ENCODE measurements at regions not wholly inside any gene's neighbourhood (a gene's known extent, or its start where the extent isn't known, plus 50 kb on each side); places are given as distances from the start of the nearest gene placed in this dataset.

DNA sequence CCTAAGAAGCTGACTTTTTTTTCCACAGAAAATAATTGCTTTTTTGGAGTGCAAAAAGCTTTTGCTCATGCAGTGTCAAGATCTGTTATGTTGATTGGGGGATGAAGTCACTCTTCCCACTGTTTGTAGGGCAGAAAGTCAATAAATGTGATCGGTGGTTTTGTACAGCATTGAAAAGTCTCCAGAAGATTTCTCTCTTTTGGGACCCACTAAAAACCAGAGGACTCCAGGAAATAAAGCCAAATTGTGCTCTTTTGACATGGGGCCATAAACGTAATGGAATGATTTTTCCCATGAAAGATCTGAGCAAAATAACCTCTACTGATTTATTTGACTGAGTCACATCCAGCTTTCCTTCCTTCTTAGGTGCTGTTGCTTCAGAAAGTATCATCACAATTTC is 122.5 kb downstream of the SNAPC1 start:
- H3K27me3 ChIP-seq (ENCODE audit: control insufficient read depth, insufficient read depth, low read length), result peaks cover 10% of the 10 kb centered on the region
- no peaks in the 10 kb centered on the region for H3K9me3 ChIP-seq (ENCODE audit: control insufficient read depth in 2 of 2, low read length in 2 of 2)
- H3K27ac ChIP-seq (ENCODE audit: insufficient read depth, low read length, poor library complexity, severe bottlenecking), result no peak overlapping the region
- Mint-ChIP-seq H3K9me3 (peaks cover 0 to 5% (median 0%) of the 10 kb centered on the region in 7 donors), H3K27me3 (peaks cover 44% of the 10 kb centered on the region), H3K27ac (no peak overlapping the region), H3K4me1 (peaks cover 0 to 6% (median 4%) of the 10 kb centered on the region in 4 donors), H3K4me3 (no peak overlapping the region), H3K36me3 (no peaks in the 10 kb centered on the region)
- ATAC-seq (ENCODE audit: low read depth in 2 of 2), result no peak
- DNase-seq, result no peak
- H3K36me3 ChIP-seq (ENCODE audit: control insufficient read depth, insufficient read depth, low read length), result no peaks in the 10 kb centered on the region
- H3K4me1 ChIP-seq (ENCODE audit: control insufficient read depth, insufficient read depth, low read length, poor library complexity, severe bottlenecking), result peaks cover 5% of the 10 kb centered on the region
- no peak overlapping the region for H3K4me3 ChIP-seq (ENCODE audit: low read depth, low read length)

DNA sequence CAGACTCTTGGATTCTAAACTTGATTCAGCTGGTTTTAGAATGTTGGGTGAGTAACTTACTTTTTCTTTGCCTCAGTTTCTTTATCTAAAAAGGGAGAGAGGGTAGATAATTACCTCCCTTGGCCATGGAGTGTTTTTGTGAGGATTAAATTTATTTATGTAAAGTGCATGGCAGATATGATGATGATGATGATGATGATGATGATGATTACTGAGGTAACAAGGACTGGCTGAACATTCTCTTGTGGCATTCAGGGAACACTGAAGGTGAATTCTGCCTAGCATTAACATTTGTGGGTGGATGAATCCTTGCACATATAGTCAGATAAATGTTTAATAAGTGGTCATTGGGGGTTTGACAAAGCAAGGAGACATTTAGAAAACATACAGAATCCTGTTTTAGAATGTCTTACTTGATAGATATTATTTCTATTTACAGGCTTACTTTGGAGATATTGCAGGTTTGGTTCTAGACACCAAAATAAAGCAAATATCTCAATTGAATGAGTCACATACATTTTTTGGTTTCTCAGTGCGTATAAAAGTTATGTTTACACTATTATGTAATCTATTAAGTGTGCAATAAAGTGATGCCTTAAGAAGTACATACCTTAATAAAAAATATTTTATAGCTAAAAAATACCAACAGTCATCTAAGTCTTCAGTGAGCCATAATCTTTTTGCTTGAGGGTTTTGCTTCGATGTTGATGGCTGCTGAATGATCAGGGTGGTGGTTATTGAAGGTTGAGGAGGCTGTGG is 123.2 kb downstream of the SNAPC1 start:
- H3K27ac ChIP-seq (ENCODE audit: insufficient read depth, low read length, poor library complexity, severe bottlenecking), result no peak overlapping the region
- no peaks in the 10 kb centered on the region for H3K9me3 ChIP-seq (ENCODE audit: control insufficient read depth in 2 of 2, low read length in 2 of 2)
- Mint-ChIP-seq H3K27me3 (peaks cover 46% of the 10 kb centered on the region), H3K4me3 (no peak overlapping the region), H3K4me1 (peaks cover 0 to 12% (median 10%) of the 10 kb centered on the region in 4 donors), H3K36me3 (no peaks in the 10 kb centered on the region), H3K9me3 (peaks cover 0 to 5% (median 0%) of the 10 kb centered on the region in 7 donors), H3K27ac (no peak overlapping the region)
- ATAC-seq (ENCODE audit: low read depth in 2 of 2), result no peak
- H3K4me1 ChIP-seq (ENCODE audit: control insufficient read depth, insufficient read depth, low read length, poor library complexity, severe bottlenecking), result peaks cover 6% of the 10 kb centered on the region
- peaks cover 6% of the 10 kb centered on the region for H3K27me3 ChIP-seq (ENCODE audit: control insufficient read depth, insufficient read depth, low read length)
- H3K4me3 ChIP-seq (ENCODE audit: low read depth, low read length), result no peak overlapping the region
- H3K36me3 ChIP-seq (ENCODE audit: control insufficient read depth, insufficient read depth, low read length), result no peaks in the 10 kb centered on the region
- DNase-seq, result no peak

DNA sequence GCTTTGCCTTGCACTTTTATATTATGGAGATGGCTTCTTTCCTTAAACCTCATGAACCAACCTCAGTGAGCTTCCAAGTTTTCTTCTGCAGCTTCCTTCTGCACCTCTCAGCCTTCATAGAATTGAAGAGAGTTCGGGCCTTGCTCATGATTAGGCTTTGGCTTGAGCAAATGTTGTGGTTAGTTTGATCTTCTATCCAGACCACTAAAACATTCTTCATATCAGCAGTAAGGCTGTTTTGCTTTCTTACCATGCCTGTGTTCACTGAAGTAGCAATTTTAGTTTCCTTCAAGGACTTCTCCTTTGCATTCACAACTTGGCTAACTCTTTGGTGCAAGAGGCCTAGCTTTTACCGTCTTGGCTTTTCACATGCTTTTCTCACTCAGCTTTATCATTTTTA is 125.4 kb downstream of the SNAPC1 start:
- H3K27ac ChIP-seq (ENCODE audit: insufficient read depth, low read length, poor library complexity, severe bottlenecking), result no peak overlapping the region
- no peak overlapping the region for H3K27ac Mint-ChIP-seq
- no peaks in the 10 kb centered on the region for H3K27me3 ChIP-seq (ENCODE audit: control insufficient read depth, insufficient read depth, low read length)
- H3K4me1 ChIP-seq (ENCODE audit: control insufficient read depth, insufficient read depth, low read length, poor library complexity, severe bottlenecking), result peaks cover 6% of the 10 kb centered on the region
- no peaks in the 10 kb centered on the region for H3K36me3 ChIP-seq (ENCODE audit: control insufficient read depth, insufficient read depth, low read length)
- no peak overlapping the region for H3K4me3 ChIP-seq (ENCODE audit: low read depth, low read length)
- peaks cover 0 to 5% (median 0%) of the 10 kb centered on the region in 7 donors for H3K9me3 Mint-ChIP-seq
- peaks cover 7 to 17% (median 11%) of the 10 kb centered on the region in 4 donors for H3K4me1 Mint-ChIP-seq
- H3K4me3 Mint-ChIP-seq, result no peak overlapping the region
- peaks cover 3% of the 10 kb centered on the region for H3K36me3 Mint-ChIP-seq
- H3K9me3 ChIP-seq (ENCODE audit: control insufficient read depth in 2 of 2, low read length in 2 of 2), result no peaks in the 10 kb centered on the region
- peaks cover 40% of the 10 kb centered on the region for H3K27me3 Mint-ChIP-seq
- ATAC-seq (ENCODE audit: low read depth in 2 of 2) (no peak), DNase-seq (no peak)

DNA sequence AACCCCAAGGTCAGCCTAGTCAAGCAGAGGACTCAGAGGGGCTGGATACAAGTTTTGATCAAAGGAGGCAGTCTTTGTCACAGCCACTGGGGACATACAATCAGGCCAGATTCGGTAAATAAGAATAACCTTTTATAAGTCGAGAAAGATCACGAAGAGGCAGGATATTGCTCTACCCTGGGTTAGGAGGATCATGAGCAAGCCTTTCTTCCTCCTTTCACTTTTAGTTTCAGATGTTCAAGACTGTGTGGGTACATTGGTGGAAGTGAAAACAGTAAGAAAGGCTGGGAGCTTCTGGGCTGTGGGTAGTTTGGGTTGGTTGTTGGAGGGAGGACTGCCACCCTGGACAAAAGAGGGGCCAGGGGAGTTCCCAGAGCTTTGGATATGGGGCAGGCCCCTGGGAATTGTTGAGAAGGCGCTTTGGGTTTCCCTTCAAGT is 127.7 kb downstream of the SNAPC1 start:
- peak overlapping the region in 3 of 4 donors; percentile 52 to 64 (median 55) for H3K4me3 Mint-ChIP-seq
- Histone ChIP-seq H3K9me3 (ENCODE audit: control insufficient read depth in 2 of 2, low read length in 2 of 2) (no peaks in the 10 kb centered on the region), H3K27ac (ENCODE audit: insufficient read depth, low read length, poor library complexity, severe bottlenecking) (peak overlapping the region; percentile 18), H3K4me3 (ENCODE audit: low read depth, low read length) (peak overlapping the region; percentile 51), H3K4me1 (ENCODE audit: control insufficient read depth, insufficient read depth, low read length, poor library complexity, severe bottlenecking) (peaks cover 6% of the 10 kb centered on the region), H3K36me3 (ENCODE audit: control insufficient read depth, insufficient read depth, low read length) (no peaks in the 10 kb centered on the region), H3K27me3 (ENCODE audit: control insufficient read depth, insufficient read depth, low read length) (no peaks in the 10 kb centered on the region)
- peaks cover 3% of the 10 kb centered on the region for H3K36me3 Mint-ChIP-seq
- H3K27me3 Mint-ChIP-seq, result peaks cover 37% of the 10 kb centered on the region
- DNase-seq, result peak in 2 of 3 donors; percentile 23 to 89
- H3K4me1 Mint-ChIP-seq, result peaks cover 7 to 17% (median 11%) of the 10 kb centered on the region in 4 donors
- H3K9me3 Mint-ChIP-seq, result peaks cover 0 to 4% (median 0%) of the 10 kb centered on the region in 7 donors
- H3K27ac Mint-ChIP-seq, result peak overlapping the region; percentile 70 to 91 (median 83)
- ATAC-seq (ENCODE audit: low read depth in 2 of 2), result peak; percentile 92 to 95

DNA sequence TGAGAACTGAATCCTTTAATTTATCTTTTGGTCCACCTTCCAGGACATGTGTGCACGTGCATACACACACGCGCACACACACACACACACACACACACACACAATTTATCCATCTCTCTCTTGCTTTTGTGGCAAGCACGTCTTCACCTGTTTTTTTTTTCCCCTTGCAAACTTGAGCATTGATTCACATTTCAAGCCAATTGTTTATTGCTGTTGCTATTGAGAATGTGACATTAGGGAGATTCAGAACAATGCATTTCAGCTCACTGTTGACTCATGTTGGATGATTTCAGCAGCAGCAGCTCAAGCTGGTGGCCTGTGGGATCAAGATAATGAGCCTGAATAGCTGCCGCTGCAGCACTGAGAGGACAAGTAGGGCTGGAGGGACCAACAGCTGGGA is 128.9 kb downstream of the SNAPC1 start:
- no peak overlapping the region for H3K4me3 ChIP-seq (ENCODE audit: low read depth, low read length)
- peaks cover 1% of the 10 kb centered on the region for H3K27me3 ChIP-seq (ENCODE audit: control insufficient read depth, insufficient read depth, low read length)
- H3K9me3 Mint-ChIP-seq, result peaks cover 0 to 4% (median 0%) of the 10 kb centered on the region in 7 donors
- DNase-seq (no peak), ATAC-seq (ENCODE audit: low read depth in 2 of 2) (no peak)
- H3K4me3 Mint-ChIP-seq, result no peak overlapping the region
- H3K27ac Mint-ChIP-seq, result peak overlapping the region in 1 of 3 donors; percentile 54
- no peaks in the 10 kb centered on the region for H3K9me3 ChIP-seq (ENCODE audit: control insufficient read depth in 2 of 2, low read length in 2 of 2)
- no peaks in the 10 kb centered on the region for H3K36me3 ChIP-seq (ENCODE audit: control insufficient read depth, insufficient read depth, low read length)
- H3K4me1 Mint-ChIP-seq, result peaks cover 7 to 17% (median 11%) of the 10 kb centered on the region in 4 donors
- H3K27me3 Mint-ChIP-seq, result peaks cover 33% of the 10 kb centered on the region
- no peak overlapping the region for H3K27ac ChIP-seq (ENCODE audit: insufficient read depth, low read length, poor library complexity, severe bottlenecking)
- peaks cover 6% of the 10 kb centered on the region for H3K4me1 ChIP-seq (ENCODE audit: control insufficient read depth, insufficient read depth, low read length, poor library complexity, severe bottlenecking)
- H3K36me3 Mint-ChIP-seq, result peaks cover 3% of the 10 kb centered on the region

DNA sequence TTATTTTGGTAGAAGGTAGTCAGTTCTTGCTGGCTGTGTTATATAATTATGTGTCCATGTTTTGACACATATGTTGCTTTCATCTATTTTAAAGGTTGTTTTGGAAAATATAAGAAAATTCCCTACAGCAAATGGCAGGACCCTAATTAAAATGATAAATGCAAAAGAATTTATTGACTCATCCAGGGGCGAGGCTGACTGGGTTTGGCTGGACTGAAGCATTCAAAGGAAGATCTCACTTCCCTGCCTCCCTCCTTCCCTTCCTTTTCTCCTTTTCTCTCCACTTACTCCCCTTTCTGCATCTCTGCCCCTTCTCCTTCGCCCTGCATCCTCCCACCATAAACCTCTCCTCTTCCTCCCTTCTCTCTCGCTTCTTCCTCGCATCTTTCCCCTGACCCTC is 129.6 kb downstream of the SNAPC1 start:
- no peak overlapping the region for H3K4me3 ChIP-seq (ENCODE audit: low read depth, low read length)
- H3K9me3 ChIP-seq (ENCODE audit: control insufficient read depth in 2 of 2, low read length in 2 of 2), result no peaks in the 10 kb centered on the region
- DNase-seq (no peak), ATAC-seq (ENCODE audit: low read depth in 2 of 2) (no peak)
- no peaks in the 10 kb centered on the region for H3K36me3 ChIP-seq (ENCODE audit: control insufficient read depth, insufficient read depth, low read length)
- Mint-ChIP-seq H3K4me3 (no peak overlapping the region), H3K27me3 (peaks cover 33% of the 10 kb centered on the region), H3K36me3 (peaks cover 3% of the 10 kb centered on the region), H3K4me1 (peaks cover 7 to 17% (median 11%) of the 10 kb centered on the region in 4 donors), H3K9me3 (peaks cover 0 to 4% (median 0%) of the 10 kb centered on the region in 7 donors), H3K27ac (no peak overlapping the region)
- H3K27ac ChIP-seq (ENCODE audit: insufficient read depth, low read length, poor library complexity, severe bottlenecking), result no peak overlapping the region
- peaks cover 3% of the 10 kb centered on the region for H3K27me3 ChIP-seq (ENCODE audit: control insufficient read depth, insufficient read depth, low read length)
- peaks cover 6% of the 10 kb centered on the region for H3K4me1 ChIP-seq (ENCODE audit: control insufficient read depth, insufficient read depth, low read length, poor library complexity, severe bottlenecking)

DNA sequence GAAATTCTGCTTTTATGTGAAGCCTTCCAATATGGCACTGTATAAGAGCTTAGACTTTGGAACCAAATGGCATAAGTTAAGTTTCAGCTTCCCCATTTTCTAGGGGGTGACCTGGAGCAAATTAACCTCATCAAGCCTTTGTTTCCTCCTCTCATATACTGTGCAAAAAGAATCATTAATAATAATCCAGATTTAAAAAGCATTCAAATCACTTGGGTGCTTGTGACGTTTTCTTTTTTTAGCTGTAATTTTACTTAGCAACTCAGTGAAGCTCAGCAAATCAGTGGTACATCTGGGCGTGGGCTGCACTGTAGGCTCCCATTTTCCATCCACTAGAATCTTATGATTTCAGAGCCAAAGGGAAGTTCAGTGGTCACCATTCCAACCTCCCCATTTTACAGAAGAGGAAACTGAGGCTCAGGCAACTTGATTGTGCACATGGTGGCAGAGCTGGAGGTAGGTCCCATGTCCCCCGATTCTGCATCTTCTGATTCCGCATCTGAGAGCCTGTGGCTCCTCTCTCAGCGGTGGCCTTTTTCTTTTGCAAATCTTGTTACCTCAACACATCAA is 131.2 kb downstream of the SNAPC1 start:
- Histone ChIP-seq H3K4me3 (ENCODE audit: low read depth, low read length) (no peak overlapping the region), H3K27ac (ENCODE audit: insufficient read depth, low read length, poor library complexity, severe bottlenecking) (no peak overlapping the region), H3K9me3 (ENCODE audit: control insufficient read depth in 2 of 2, low read length in 2 of 2) (no peaks in the 10 kb centered on the region), H3K36me3 (ENCODE audit: control insufficient read depth, insufficient read depth, low read length) (no peaks in the 10 kb centered on the region), H3K4me1 (ENCODE audit: control insufficient read depth, insufficient read depth, low read length, poor library complexity, severe bottlenecking) (peaks cover 6% of the 10 kb centered on the region), H3K27me3 (ENCODE audit: control insufficient read depth, insufficient read depth, low read length) (peaks cover 4% of the 10 kb centered on the region)
- Mint-ChIP-seq H3K4me1 (peaks cover 7 to 17% (median 10%) of the 10 kb centered on the region in 4 donors), H3K9me3 (peaks cover 0 to 4% (median 0%) of the 10 kb centered on the region in 7 donors), H3K36me3 (peaks cover 3% of the 10 kb centered on the region), H3K27ac (no peak overlapping the region), H3K27me3 (peaks cover 32% of the 10 kb centered on the region), H3K4me3 (no peak overlapping the region)
- DNase-seq (no peak), ATAC-seq (ENCODE audit: low read depth in 2 of 2) (no peak)

All from CD4-positive, CD25-positive, alpha-beta regulatory T cell (primary cell).